ENCODE measurements at regions not wholly inside any gene's neighbourhood (a gene's known extent, or its start where the extent isn't known, plus 50 kb on each side); places are given as distances from the start of the nearest gene placed in this dataset.

DNA sequence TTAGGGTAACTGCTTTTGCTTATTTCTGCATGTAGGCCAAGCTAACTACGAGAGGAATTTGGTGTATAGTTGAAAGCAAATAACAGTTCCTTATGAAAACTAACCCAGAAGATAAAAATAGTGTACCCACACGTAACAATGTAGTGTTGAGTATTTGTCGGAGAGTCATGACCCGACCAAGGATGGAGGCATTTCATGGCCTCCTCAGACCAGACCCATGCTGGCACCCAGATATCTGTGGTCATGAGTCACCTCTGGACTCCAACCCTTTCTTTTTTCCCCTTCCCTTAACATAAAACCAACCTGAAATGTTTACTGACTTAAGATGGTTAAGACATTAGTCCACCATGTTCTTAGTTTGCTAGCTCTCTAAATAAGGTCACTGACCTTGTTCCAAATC, 318.7 kb downstream of the NOL4 start:
- TF ChIP-seq EP300 (IDR thresholded peaks at IDR 0.05; ENCODE audit: low read depth), result no peak
- no peak for TF ChIP-seq POLR2A (IDR thresholded peaks at IDR 0.05)
- TF ChIP-seq, protein P1, sequence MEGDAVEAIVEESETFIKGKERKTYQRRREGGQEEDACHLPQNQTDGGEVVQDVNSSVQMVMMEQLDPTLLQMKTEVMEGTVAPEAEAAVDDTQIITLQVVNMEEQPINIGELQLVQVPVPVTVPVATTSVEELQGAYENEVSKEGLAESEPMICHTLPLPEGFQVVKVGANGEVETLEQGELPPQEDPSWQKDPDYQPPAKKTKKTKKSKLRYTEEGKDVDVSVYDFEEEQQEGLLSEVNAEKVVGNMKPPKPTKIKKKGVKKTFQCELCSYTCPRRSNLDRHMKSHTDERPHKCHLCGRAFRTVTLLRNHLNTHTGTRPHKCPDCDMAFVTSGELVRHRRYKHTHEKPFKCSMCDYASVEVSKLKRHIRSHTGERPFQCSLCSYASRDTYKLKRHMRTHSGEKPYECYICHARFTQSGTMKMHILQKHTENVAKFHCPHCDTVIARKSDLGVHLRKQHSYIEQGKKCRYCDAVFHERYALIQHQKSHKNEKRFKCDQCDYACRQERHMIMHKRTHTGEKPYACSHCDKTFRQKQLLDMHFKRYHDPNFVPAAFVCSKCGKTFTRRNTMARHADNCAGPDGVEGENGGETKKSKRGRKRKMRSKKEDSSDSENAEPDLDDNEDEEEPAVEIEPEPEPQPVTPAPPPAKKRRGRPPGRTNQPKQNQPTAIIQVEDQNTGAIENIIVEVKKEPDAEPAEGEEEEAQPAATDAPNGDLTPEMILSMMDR (IDR thresholded peaks at IDR 0.05), result no peak
- no peak for TF ChIP-seq POLR2AphosphoS5 (IDR thresholded peaks at IDR 0.05)
- H3K27ac ChIP-seq, result no peak overlapping the region
- H3K9me3 ChIP-seq, result peaks cover 3 to 9% of the 10 kb centered on the region in 2 donors
- no peak overlapping the region for H3K4me3 ChIP-seq
- in situ Hi-C loops (cut with MboI; ENCODE audit: low pct_ligation_motif_present in 1 of 4, low pct_unique_long_range_greater_than_20kb in 1 of 4, low sequenced_read_pairs in 3 of 4), result no loop called here
- no peak for DNase-seq
- intact Hi-C loops (cut with DNase I; ENCODE audit: low total_unique reads), result no loop called here
- WGBS, 2 donors (ENCODE audit: low coverage in 1 of 2), result 76 to 86% methylated on average over 4 of the region's 4 CpGs
- no peaks in the 10 kb centered on the region for H3K36me3 ChIP-seq
- H3K4me1 ChIP-seq, result no peaks in the 10 kb centered on the region
- H3K27me3 ChIP-seq, result no peaks in the 10 kb centered on the region

DNA sequence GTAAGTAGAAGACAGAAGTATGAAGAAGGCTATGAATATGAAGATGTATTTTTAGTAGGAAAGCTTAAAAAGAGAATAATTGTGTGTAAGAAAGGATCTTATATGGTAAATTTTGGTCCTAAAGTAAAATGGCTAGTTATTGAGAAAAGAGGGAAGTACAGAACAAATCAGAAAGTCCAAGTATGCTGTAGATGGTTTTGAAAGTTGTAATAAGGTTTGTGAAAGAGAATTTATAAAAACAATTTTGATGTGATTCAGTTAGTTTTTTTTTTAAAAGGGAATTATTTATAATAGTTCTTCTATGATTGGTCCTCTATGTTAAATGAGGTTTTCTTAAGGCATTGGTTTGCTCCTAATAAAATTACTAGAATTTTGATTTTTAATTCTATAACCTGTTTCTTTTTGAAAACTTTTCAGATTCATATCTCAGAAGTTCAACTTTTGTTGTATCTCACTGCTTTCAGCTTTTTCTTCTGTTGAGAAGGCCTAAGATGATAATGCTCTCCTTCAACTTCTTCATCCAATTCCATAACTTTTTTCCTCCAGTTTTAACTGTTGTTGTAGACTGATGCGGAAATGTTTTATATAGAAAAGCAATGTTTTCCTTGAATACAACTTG, 322.7 kb downstream of the NOL4 start:
- H3K4me1 ChIP-seq, result no peaks in the 10 kb centered on the region
- in situ Hi-C loops (cut with MboI; ENCODE audit: low pct_ligation_motif_present in 1 of 4, low pct_unique_long_range_greater_than_20kb in 1 of 4, low sequenced_read_pairs in 3 of 4), result no loop called here

DNA sequence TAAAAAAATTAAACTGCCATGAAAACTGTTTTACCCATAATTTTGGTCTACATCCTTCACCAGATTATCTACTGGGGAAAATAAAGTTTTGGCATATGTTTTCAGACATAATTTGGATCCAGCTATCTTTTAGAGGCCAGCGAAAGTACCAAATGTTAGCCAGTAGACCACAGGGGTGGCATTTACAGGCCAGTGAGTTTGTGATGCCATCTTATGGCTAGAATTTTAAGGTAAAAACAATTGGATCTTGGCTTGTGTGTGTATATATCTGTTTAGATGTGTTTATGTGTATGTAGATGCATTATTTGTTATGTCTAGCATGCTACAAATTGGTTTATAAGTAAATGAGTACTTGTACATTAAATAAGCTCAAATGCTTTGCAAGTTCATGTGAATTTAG, 322.6 kb downstream of the ASXL3 start:
- Histone ChIP-seq H3K4me1 (no peaks in the 10 kb centered on the region), H3K36me3 (no peaks in the 10 kb centered on the region), H3K4me3 (no peak overlapping the region), H3K9me3 (peaks cover 3 to 9% of the 10 kb centered on the region in 2 donors), H3K27me3 (no peaks in the 10 kb centered on the region), H3K27ac (no peak overlapping the region)
- no peak for DNase-seq
- WGBS, 2 donors (ENCODE audit: low coverage in 1 of 2), result 86 to 97% methylated on average over 1 of the region's 1 CpG
- in situ Hi-C loops (cut with MboI; ENCODE audit: low pct_ligation_motif_present in 1 of 4, low pct_unique_long_range_greater_than_20kb in 1 of 4, low sequenced_read_pairs in 3 of 4) (no loop called here), intact Hi-C loops (cut with DNase I; ENCODE audit: low total_unique reads) (no loop called here)
- no peak for TF ChIP-seq EP300 (IDR thresholded peaks at IDR 0.05; ENCODE audit: low read depth)
- no peak for TF ChIP-seq POLR2AphosphoS5 (IDR thresholded peaks at IDR 0.05)
- TF ChIP-seq POLR2A (IDR thresholded peaks at IDR 0.05), result no peak
- TF ChIP-seq, protein P1 (IDR thresholded peaks at IDR 0.05), result no peak

More for the DNA sequence above, 322.7 kb downstream of the NOL4 start:
- no peak for DNase-seq
- no peak overlapping the region for H3K4me3 ChIP-seq
- no peaks in the 10 kb centered on the region for H3K27me3 ChIP-seq
- intact Hi-C loops (cut with DNase I; ENCODE audit: low total_unique reads), result no loop called here
- TF ChIP-seq POLR2AphosphoS5 (IDR thresholded peaks at IDR 0.05) (no peak), POLR2A (IDR thresholded peaks at IDR 0.05) (no peak), EP300 (IDR thresholded peaks at IDR 0.05; ENCODE audit: low read depth) (no peak)
- TF ChIP-seq, protein P1 (IDR thresholded peaks at IDR 0.05), result no peak
- H3K9me3 ChIP-seq, result peaks cover 3 to 9% of the 10 kb centered on the region in 2 donors
- no peaks in the 10 kb centered on the region for H3K36me3 ChIP-seq
- no peak overlapping the region for H3K27ac ChIP-seq
- 88 to 97% methylated on average over 1 of the region's 1 CpG for WGBS, 2 donors (ENCODE audit: low coverage in 1 of 2)

DNA sequence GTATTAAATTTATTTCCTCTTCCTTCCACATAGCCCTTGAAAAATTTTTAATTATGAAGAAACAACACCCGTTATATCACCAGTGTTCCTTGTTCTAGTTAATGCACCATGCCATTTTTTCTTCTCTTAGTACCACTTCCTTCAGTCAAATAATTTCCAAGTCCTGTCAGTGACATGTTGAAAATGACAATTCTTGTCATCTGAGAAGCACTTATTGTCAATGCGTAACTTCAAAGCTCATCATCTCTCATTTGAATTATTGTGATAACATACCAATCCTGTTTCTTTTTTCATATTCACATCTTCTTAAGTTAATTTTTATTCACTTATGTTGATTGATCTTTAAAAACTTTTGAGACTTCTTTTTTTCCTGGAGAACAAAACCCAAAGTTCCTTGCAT, 320.4 kb downstream of the ASXL3 start:
- no peaks in the 10 kb centered on the region for H3K4me1 ChIP-seq
- in situ Hi-C loops (cut with MboI; ENCODE audit: low pct_ligation_motif_present in 1 of 4, low pct_unique_long_range_greater_than_20kb in 1 of 4, low sequenced_read_pairs in 3 of 4), result no loop called here
- DNase-seq, result no peak
- TF ChIP-seq POLR2A (IDR thresholded peaks at IDR 0.05), result no peak
- TF ChIP-seq POLR2AphosphoS5 (IDR thresholded peaks at IDR 0.05), result no peak
- TF ChIP-seq EP300 (IDR thresholded peaks at IDR 0.05; ENCODE audit: low read depth), result no peak
- TF ChIP-seq, protein P1 (IDR thresholded peaks at IDR 0.05), result no peak
- H3K9me3 ChIP-seq, result peaks cover 3 to 9% of the 10 kb centered on the region in 2 donors
- WGBS, 2 donors (ENCODE audit: low coverage in 1 of 2), result 86 to 93% methylated on average over 2 of the region's 2 CpGs
- no peak overlapping the region for H3K4me3 ChIP-seq
- no peaks in the 10 kb centered on the region for H3K27me3 ChIP-seq
- H3K36me3 ChIP-seq, result no peaks in the 10 kb centered on the region
- no peak overlapping the region for H3K27ac ChIP-seq
- intact Hi-C loops (cut with DNase I; ENCODE audit: low total_unique reads), result loop anchor here (10.0 kb wide), 1 partner anchor 844 kb away; no protein-coding TSS in a partner anchor
